Stimulated activated CD8-positive, alpha-beta memory T cell treated with anti-CD3 and anti-CD28 coated beads, Interleukin-2, amount 100 ng/mL, for 48 hours (primary cell): ENCODE measurements at regions not wholly inside any gene's neighbourhood (a gene's known extent, or its start where the extent isn't known, plus 50 kb on each side); places are given as distances from the start of the nearest gene placed in this dataset.

Source experiments
- DNase-seq, 2 donors: peaks; one replicate each; pipeline ENCODE4 v3.0.0-alpha.2; 2020; ENCODE audit warnings: low read depth in 2 of 2

DNA sequence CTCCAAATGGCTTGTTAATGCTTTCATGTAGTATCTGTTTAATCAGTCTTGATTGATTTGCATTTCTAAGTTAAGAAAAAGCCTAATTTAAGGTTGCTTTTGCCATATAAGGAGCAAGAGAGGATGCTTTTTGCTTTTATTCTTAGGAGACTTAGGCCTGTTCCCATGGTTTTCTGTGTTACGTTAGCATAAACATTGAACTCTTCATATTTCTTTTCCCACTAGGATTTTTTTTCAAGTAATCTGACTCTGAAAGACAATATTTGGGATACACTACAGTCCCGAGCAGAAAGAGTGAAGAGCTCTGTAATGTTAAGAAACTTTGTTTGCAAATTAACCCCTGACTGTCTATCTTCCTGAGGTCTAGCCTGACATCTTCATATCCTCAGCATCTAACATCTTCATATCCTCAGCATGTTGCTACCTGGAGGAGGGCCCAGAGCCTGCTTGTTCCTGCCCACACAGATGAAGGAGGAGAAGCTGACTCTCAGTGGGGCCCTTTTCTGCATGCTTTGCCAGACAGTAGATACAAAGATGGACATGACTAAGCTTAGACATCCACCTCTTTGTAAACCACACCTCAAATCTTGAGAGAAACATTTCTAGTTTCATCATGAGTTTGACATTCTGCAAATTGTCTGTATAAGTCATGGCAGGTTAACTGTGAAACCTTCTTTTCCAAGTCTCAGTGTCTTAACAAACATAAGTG is 86.2 kb upstream of the COL6A5 start:
- DNase-seq = no peak

DNA sequence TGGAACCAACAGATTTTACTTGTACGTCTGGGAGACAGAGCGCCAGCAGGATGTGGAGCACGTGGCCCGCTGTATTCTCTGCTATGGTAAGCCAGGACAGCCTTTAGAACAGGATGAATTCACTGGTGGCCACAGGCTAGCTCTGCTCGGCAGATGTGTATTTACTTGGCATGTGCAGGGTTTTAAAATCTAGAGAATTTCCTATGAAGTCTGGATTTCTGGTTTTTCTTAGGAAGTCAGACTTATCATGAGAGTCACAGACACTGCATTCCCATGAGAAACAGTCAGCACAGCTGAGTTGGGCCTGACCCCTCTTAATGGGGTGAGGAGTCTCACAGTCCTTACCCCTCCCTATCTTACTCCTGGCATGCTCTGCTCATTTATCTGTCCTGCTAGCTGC is 84.6 kb upstream of the COL6A5 start:
- DNase-seq = no peak

DNA sequence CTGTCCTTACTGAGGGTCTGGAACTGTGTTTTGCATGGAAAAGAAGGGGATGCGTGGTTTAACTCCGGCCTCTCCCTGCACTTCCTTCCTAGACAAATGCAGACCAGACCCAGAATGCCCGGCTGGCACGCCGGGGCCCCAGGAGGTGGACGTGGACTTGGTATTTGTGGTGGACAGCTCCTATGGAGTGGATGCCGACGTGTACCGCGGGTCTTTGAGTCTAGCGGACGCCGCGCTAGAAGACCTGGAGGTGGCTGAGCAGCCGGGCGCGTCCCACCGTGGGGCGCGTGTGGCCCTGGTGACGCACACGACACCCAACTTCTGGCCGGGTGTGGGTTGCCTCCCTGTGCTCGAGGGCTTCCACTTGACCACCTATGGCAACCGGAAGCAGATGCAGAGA is 81.8 kb upstream of the COL6A5 start:
- DNase-seq = no peak

DNA sequence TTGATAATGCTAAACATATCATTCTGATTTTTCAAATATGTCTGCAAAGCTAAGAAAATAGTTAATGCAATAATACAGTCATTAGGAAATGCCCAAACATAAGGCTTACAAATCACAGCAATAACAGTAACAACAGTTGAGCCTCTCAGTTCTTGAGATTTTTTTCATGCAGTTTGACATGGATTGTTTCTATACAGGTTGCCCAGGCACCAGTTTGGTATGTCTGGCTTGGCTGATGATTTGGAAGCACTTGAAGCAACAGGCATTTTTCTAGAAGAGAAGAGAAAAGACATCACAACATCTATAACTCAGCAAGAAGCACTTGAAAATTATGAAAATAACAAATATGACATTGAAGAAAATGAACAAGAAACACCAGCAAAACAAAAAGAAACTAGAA is 78.7 kb upstream of the COL6A5 start:
- DNase-seq = no peak

DNA sequence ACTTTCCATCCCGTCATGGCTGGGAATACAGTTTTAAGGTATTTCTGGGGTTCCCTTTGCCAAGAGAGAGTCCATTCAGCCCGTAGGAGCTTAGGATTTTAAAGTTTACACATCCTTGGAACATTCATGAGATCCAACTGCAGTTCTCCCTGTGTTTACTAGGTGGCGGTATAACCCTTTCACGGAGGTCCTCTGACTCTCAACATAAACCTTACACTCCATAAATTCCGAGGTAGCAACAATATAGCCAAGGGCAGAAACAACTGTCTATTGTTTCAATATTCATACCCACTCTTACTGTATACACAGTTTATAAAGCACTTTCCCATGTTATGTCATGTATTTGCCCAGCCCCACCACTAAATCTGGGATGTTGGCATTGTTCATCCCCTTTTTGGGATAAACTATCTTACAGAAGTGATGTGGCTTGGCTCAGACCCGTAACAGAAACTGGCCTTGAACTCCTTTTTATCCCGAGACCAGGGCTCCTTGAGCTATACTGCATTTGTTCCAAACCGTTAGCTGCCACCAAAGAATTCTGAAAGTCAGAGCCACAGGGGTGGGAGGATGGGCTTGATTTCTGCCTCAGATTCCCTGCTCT is 69.2 kb upstream of the COL6A5 start:
- no peak for DNase-seq

DNA sequence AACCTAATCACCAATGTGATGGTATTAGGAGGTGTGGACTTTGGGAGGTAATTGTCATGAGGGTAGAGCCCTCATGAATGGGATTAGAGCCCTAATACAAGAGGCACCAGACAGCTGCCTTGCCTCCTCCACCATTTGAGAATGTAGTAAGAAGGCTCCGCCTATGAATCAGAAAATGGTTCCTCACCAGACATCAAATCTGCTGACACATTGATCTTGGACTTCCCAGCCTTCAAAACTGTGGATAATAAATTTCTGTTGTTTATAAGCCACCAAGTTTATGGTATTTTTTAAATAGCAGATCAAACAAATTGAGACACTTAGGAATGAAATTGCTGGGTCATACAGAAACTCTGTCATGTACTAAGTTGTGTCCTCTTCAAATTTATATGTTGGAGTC is 56.8 kb upstream of the COL6A5 start:
- DNase-seq = no peak

DNA sequence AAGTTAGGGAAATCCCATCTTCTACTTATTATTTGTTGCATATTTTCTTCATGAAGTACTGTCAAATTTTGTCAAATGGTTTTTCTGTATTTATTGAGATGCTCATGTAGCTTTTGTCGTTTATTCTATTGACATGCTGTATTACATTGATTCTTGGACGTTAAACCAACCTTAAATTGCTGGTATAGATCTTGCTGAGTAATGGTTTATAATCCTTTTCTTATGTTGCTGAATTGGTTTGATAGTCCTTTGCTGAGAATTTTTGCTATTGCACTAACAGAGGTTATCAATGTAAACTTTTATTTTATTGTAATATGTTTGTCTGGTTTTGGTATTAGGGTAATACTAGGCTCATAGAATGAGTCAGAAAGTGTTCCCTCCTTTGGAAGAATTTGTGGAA is 54.3 kb upstream of the COL6A5 start:
- DNase-seq = no peak

DNA sequence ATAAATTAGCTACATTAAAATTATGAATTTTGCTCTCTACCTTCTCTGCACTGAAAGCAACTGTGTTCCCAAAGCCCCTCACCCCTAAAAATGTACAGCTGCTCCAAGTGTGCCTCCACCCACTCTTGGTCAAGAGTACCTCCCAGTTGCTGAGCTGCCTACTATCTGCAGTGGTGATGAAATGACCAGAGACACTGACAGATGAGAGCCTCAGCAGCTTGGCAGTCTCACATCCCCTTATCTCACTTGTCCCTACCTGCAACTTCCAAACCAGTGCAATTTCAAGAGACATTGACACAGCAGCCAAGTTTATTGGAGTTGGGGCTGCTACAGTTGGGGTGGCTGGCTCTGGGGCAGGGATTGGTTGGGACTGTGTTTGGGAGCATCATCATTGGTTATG is 52.2 kb upstream of the COL6A5 start:
- DNase-seq = no peak
